ENCODE measurements at regions not wholly inside any gene's neighbourhood (a gene's known extent, or its start where the extent isn't known, plus 50 kb on each side); places are given as distances from the start of the nearest gene placed in this dataset.
A peak's percentile ranks its signal among the peaks of the same experiment; 100 is the strongest.

DNA sequence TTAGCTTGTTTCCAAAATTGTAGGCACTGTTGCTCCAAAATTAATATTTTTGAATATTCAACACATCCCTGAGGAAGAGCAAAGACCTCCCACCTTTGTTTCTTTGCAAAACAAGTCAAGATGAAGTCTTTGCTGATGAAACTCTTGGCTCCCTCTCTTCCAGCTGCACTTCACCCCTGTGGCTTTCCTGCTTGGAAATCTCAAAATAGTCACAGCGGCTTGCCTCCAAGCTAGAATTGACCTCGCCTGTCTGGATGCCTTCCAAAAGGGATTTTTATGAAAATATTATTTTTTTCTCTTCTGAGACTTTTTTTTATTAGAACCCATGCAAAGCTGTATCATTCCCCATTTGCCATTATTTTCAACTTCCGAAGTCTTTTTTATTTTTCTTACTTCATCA lies 71.1 kb upstream of the MROH9 start:
- TF ChIP-seq EZH2 (IDR thresholded peaks at IDR 0.05; ENCODE audit: borderline replicate concordance, insufficient read depth, low read length, poor library complexity, severe bottlenecking) (no peak), POLR2AphosphoS5 (IDR thresholded peaks at IDR 0.05) (no peak), MXI1 (conservative IDR thresholded peaks at IDR 0.05; ENCODE audit: poor library complexity, severe bottlenecking) (no peak), RAD21 (conservative IDR thresholded peaks at IDR 0.05) (no peak)
- TF ChIP-seq, protein P1, sequence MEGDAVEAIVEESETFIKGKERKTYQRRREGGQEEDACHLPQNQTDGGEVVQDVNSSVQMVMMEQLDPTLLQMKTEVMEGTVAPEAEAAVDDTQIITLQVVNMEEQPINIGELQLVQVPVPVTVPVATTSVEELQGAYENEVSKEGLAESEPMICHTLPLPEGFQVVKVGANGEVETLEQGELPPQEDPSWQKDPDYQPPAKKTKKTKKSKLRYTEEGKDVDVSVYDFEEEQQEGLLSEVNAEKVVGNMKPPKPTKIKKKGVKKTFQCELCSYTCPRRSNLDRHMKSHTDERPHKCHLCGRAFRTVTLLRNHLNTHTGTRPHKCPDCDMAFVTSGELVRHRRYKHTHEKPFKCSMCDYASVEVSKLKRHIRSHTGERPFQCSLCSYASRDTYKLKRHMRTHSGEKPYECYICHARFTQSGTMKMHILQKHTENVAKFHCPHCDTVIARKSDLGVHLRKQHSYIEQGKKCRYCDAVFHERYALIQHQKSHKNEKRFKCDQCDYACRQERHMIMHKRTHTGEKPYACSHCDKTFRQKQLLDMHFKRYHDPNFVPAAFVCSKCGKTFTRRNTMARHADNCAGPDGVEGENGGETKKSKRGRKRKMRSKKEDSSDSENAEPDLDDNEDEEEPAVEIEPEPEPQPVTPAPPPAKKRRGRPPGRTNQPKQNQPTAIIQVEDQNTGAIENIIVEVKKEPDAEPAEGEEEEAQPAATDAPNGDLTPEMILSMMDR (IDR thresholded peaks at IDR 0.05; ENCODE audit: poor library complexity, severe bottlenecking), result no peak
- TF ChIP-seq, protein P2, sequence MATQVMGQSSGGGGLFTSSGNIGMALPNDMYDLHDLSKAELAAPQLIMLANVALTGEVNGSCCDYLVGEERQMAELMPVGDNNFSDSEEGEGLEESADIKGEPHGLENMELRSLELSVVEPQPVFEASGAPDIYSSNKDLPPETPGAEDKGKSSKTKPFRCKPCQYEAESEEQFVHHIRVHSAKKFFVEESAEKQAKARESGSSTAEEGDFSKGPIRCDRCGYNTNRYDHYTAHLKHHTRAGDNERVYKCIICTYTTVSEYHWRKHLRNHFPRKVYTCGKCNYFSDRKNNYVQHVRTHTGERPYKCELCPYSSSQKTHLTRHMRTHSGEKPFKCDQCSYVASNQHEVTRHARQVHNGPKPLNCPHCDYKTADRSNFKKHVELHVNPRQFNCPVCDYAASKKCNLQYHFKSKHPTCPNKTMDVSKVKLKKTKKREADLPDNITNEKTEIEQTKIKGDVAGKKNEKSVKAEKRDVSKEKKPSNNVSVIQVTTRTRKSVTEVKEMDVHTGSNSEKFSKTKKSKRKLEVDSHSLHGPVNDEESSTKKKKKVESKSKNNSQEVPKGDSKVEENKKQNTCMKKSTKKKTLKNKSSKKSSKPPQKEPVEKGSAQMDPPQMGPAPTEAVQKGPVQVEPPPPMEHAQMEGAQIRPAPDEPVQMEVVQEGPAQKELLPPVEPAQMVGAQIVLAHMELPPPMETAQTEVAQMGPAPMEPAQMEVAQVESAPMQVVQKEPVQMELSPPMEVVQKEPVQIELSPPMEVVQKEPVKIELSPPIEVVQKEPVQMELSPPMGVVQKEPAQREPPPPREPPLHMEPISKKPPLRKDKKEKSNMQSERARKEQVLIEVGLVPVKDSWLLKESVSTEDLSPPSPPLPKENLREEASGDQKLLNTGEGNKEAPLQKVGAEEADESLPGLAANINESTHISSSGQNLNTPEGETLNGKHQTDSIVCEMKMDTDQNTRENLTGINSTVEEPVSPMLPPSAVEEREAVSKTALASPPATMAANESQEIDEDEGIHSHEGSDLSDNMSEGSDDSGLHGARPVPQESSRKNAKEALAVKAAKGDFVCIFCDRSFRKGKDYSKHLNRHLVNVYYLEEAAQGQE (IDR thresholded peaks at IDR 0.05; ENCODE audit: borderline replicate concordance), result no peak
- H3K4me2 ChIP-seq (ENCODE audit: low read length), result no peak overlapping the region

DNA sequence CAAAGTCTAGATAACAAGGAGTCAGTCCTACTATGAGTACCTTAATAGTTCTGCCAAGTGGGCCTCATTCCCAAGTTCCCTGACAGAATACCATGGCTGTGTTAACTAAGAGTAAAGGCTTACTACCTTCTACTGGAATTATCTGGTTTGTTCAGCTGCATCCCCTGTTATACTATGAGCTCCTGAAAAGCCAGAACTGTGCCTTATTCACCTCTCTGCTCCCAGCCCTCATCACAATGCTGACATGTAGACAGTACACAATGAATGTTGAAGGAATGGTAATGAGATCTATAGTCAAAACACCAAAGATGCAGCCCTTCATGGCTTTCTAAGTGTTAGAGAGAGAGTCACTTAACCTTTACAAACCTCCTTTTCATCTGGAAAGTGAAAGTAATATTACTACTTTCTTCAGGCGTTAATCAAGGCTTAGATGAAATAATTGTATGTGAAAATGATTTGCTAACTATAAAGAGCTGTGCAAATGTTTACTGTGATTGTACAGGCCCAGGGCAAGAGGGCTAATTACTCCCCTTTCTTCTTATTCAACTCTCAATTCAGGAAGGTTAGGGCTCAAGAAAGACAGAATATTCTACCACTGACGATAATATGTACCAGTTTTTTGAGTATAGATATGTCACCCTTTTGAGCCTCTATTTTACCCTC lies 70.3 kb upstream of the MROH9 start:
- no peaks in the 10 kb centered on the region for H3K9me2 ChIP-seq (ENCODE audit: insufficient read depth, low read length)
- no peaks in the 10 kb centered on the region for H3K27me3 ChIP-seq (ENCODE audit: insufficient read depth, low read depth, low read length)
- H3K36me3 ChIP-seq (ENCODE audit: insufficient read depth, low read length), result no peaks in the 10 kb centered on the region
- H3K27ac ChIP-seq (ENCODE audit: low read length), result no peak overlapping the region
- H3F3A ChIP-seq (ENCODE audit: insufficient read depth, low read length, poor library complexity, severe bottlenecking), result no peaks in the 10 kb centered on the region
- H3K9ac ChIP-seq (ENCODE audit: low read length), result no peak overlapping the region
- no peaks in the 10 kb centered on the region for H3K9me3 ChIP-seq (ENCODE audit: low read length)
- H3K4me2 ChIP-seq (ENCODE audit: low read length), result no peak overlapping the region
- no peak overlapping the region for H2AFZ ChIP-seq (ENCODE audit: low read depth, low read length)
- H4K20me1 ChIP-seq (ENCODE audit: insufficient read depth), result no peaks in the 10 kb centered on the region
- TF ChIP-seq EP300 (conservative IDR thresholded peaks at IDR 0.05; ENCODE audit: poor library complexity, severe bottlenecking) (peak; percentile 85), EZH2 (IDR thresholded peaks at IDR 0.05; ENCODE audit: borderline replicate concordance, insufficient read depth, low read length, poor library complexity, severe bottlenecking) (no peak), POLR2AphosphoS5 (IDR thresholded peaks at IDR 0.05) (peak; percentile 95), SMC3 (conservative IDR thresholded peaks at IDR 0.05; ENCODE audit: poor library complexity) (no peak), TAF1 (IDR thresholded peaks at IDR 0.05; ENCODE audit: low read depth) (no peak)
- TF ChIP-seq, protein P2 (IDR thresholded peaks at IDR 0.05; ENCODE audit: borderline replicate concordance), result peak; percentile 63
- TF ChIP-seq, protein P1 (IDR thresholded peaks at IDR 0.05; ENCODE audit: poor library complexity, severe bottlenecking), result no peak
- H3K4me3 ChIP-seq (ENCODE audit: low read length), result no peak overlapping the region
- no peaks in the 10 kb centered on the region for H3K79me2 ChIP-seq (replicated peaks; ENCODE audit: insufficient read depth, low read length)

More for the DNA sequence above, 71.1 kb upstream of the MROH9 start:
- Histone ChIP-seq H4K20me1 (ENCODE audit: insufficient read depth) (no peaks in the 10 kb centered on the region), H3K9me3 (ENCODE audit: low read length) (no peaks in the 10 kb centered on the region), H3F3A (ENCODE audit: insufficient read depth, low read length, poor library complexity, severe bottlenecking) (no peaks in the 10 kb centered on the region), H3K79me2 (replicated peaks; ENCODE audit: insufficient read depth, low read length) (no peaks in the 10 kb centered on the region), H3K27me3 (ENCODE audit: insufficient read depth, low read depth, low read length) (no peaks in the 10 kb centered on the region), H3K9ac (ENCODE audit: low read length) (no peak overlapping the region), H3K9me2 (ENCODE audit: insufficient read depth, low read length) (no peaks in the 10 kb centered on the region), H3K27ac (ENCODE audit: low read length) (no peak overlapping the region), H2AFZ (ENCODE audit: low read depth, low read length) (no peak overlapping the region), H3K4me3 (ENCODE audit: low read length) (no peak overlapping the region), H3K36me3 (ENCODE audit: insufficient read depth, low read length) (no peaks in the 10 kb centered on the region)

Data from neural cell (in vitro differentiated cells).